ENCODE measurements at regions not wholly inside any gene's neighbourhood (a gene's known extent, or its start where the extent isn't known, plus 50 kb on each side); places are given as distances from the start of the nearest gene placed in this dataset.
"Not testable (repeated sequence)": the region's sequence is repeated elsewhere in the genome, so short reads cannot be mapped to it uniquely, and the experiment has no call there.

GRCh38 chr2:104945866-104946265 is 92.0 kb downstream of the POU3F3 start:
- H3K9me3 ChIP-seq (ENCODE audit: severe bottlenecking) = no peaks in the 10 kb centered on the region
- no peak for TF ChIP-seq CTCF (IDR thresholded peaks at IDR 0.05; ENCODE audit: poor library complexity, severe bottlenecking)
- H3K27me3 ChIP-seq (ENCODE audit: insufficient read depth, poor library complexity, severe bottlenecking) = peaks cover 64% of the 10 kb centered on the region
- no peaks in the 10 kb centered on the region for H3K36me3 ChIP-seq (ENCODE audit: low read depth)
- no peak overlapping the region for H3K4me3 ChIP-seq (ENCODE audit: severe bottlenecking)
- ATAC-seq (ENCODE audit: low read depth) = no peak
- no peaks in the 10 kb centered on the region for H3K4me1 ChIP-seq (ENCODE audit: insufficient read depth, poor library complexity, severe bottlenecking)
- no peak overlapping the region for H3K27ac ChIP-seq (ENCODE audit: poor library complexity, severe bottlenecking)
- DNase-seq (ENCODE audit: low spot score) = no peak

GRCh38 chr2:104947456-104947855 is 90.4 kb upstream of the MRPS9 start:
- H3K9me3 ChIP-seq (ENCODE audit: severe bottlenecking); H3K36me3 ChIP-seq (ENCODE audit: low read depth); H3K4me3 ChIP-seq (ENCODE audit: severe bottlenecking); H3K4me1 ChIP-seq (ENCODE audit: insufficient read depth, poor library complexity, severe bottlenecking); DNase-seq (ENCODE audit: low spot score); H3K27ac ChIP-seq (ENCODE audit: poor library complexity, severe bottlenecking): not testable (repeated sequence)
- ATAC-seq (ENCODE audit: low read depth) = peak; percentile 57; the same call in 2 of the 3 replicates
- peaks cover 68% of the 10 kb centered on the region for H3K27me3 ChIP-seq (ENCODE audit: insufficient read depth, poor library complexity, severe bottlenecking)

GRCh38 chr2:104952976-104953375 is 84.9 kb upstream of the MRPS9 start:
- Histone ChIP-seq H3K9me3 (ENCODE audit: severe bottlenecking) (no peaks in the 10 kb centered on the region), H3K36me3 (ENCODE audit: low read depth) (no peaks in the 10 kb centered on the region), H3K27me3 (ENCODE audit: insufficient read depth, poor library complexity, severe bottlenecking) (peaks cover 37% of the 10 kb centered on the region), H3K4me3 (ENCODE audit: severe bottlenecking) (no peak overlapping the region), H3K27ac (ENCODE audit: poor library complexity, severe bottlenecking) (no peak overlapping the region), H3K4me1 (ENCODE audit: insufficient read depth, poor library complexity, severe bottlenecking) (no peaks in the 10 kb centered on the region)
- DNase-seq (ENCODE audit: low spot score) = no peak
- no peak for TF ChIP-seq CTCF (IDR thresholded peaks at IDR 0.05; ENCODE audit: poor library complexity, severe bottlenecking)
- no peak for ATAC-seq (ENCODE audit: low read depth)

- no peak for DNase-seq (ENCODE audit: low spot score)
- no peaks in the 10 kb centered on the region for H3K27me3 ChIP-seq (ENCODE audit: insufficient read depth, poor library complexity, severe bottlenecking)
- no peak for ATAC-seq (ENCODE audit: low read depth)
- no peak overlapping the region for H3K4me3 ChIP-seq (ENCODE audit: severe bottlenecking)
- H3K4me1 ChIP-seq (ENCODE audit: insufficient read depth, poor library complexity, severe bottlenecking) = no peaks in the 10 kb centered on the region
- H3K27ac ChIP-seq (ENCODE audit: poor library complexity, severe bottlenecking) = no peak overlapping the region
- H3K36me3 ChIP-seq (ENCODE audit: low read depth) = no peaks in the 10 kb centered on the region
- H3K9me3 ChIP-seq (ENCODE audit: severe bottlenecking) = peaks cover 2% of the 10 kb centered on the region
- no peak for TF ChIP-seq CTCF (IDR thresholded peaks at IDR 0.05; ENCODE audit: poor library complexity, severe bottlenecking)
Measured at GRCh38 chr2:104965900-104966299, 72.0 kb upstream of the MRPS9 start.

- peak; percentile 75 for ATAC-seq (ENCODE audit: low read depth)
- H3K27ac ChIP-seq (ENCODE audit: poor library complexity, severe bottlenecking) = no peak overlapping the region
- H3K4me1 ChIP-seq (ENCODE audit: insufficient read depth, poor library complexity, severe bottlenecking) = no peaks in the 10 kb centered on the region
- H3K9me3 ChIP-seq (ENCODE audit: severe bottlenecking) = no peaks in the 10 kb centered on the region
- H3K27me3 ChIP-seq (ENCODE audit: insufficient read depth, poor library complexity, severe bottlenecking) = no peaks in the 10 kb centered on the region
- no peak for TF ChIP-seq CTCF (IDR thresholded peaks at IDR 0.05; ENCODE audit: poor library complexity, severe bottlenecking)
- DNase-seq (ENCODE audit: low spot score) = no peak
- no peak overlapping the region for H3K4me3 ChIP-seq (ENCODE audit: severe bottlenecking)
- no peaks in the 10 kb centered on the region for H3K36me3 ChIP-seq (ENCODE audit: low read depth)
Measured at GRCh38 chr2:104969564-104969963, 68.3 kb upstream of the MRPS9 start.
